K562 (cell line): ENCODE measurements at regions not wholly inside any gene's neighbourhood (a gene's known extent, or its start where the extent isn't known, plus 50 kb on each side); places are given as distances from the start of the nearest gene placed in this dataset.

Experiments used
- DNMT1 ChIP-seq: fragments of 450-650 bp; IDR thresholded peaks from 2 replicates; pipeline ENCODE4 v1.6.1; 2016; ENCODE audit warnings: antibody characterized with exemption, mild to moderate bottlenecking
- EZH2 ChIP-seq: IDR thresholded peaks from 2 replicates; pipeline ENCODE4 v1.6.1; 2012; ENCODE audit warnings: low read depth, mild to moderate bottlenecking, inconsistent platforms, low read length, borderline replicate concordance
- FOSL1 ChIP-seq: fragments of 200-800 bp; sonication (Bioruptor generic); conservative IDR thresholded peaks from 2 replicates; pipeline ENCODE4 v1.6.1; 2016; ENCODE audit warnings: missing genetic modification characterization, missing compliant biosample characterization
- GTF2B ChIP-seq: IDR thresholded peaks from 2 replicates; pipeline ENCODE4 v1.6.1; 2011; ENCODE audit not compliant: insufficient read length; ENCODE audit errors: extremely low read depth
- HNRNPLL ChIP-seq: fragments of 200-400 bp; formaldehyde crosslinking; IDR thresholded peaks from 2 replicates; pipeline ENCODE4 v1.6.1; 2017; ENCODE audit warnings: low read length, low read depth, mild to moderate bottlenecking; ENCODE audit not compliant: poor library complexity, severe bottlenecking
- NCOA1 ChIP-seq: fragments of 450-650 bp; IDR thresholded peaks from 2 replicates; pipeline ENCODE4 v1.6.1; 2016; ENCODE audit warnings: low read depth
- NCOA6 ChIP-seq: fragments of 450-650 bp; IDR thresholded peaks from 2 replicates; pipeline ENCODE4 v1.6.1; 2017; ENCODE audit warnings: mild to moderate bottlenecking
- PHTF2 ChIP-seq: fragments of 250-450 bp; sonication (Bioruptor Pico); IDR thresholded peaks from 2 replicates; pipeline ENCODE4 v1.5.0; 2021; ENCODE audit warnings: mild to moderate bottlenecking
- PPARD ChIP-seq: fragments of 250-450 bp; sonication (Bioruptor Pico); IDR thresholded peaks from 2 replicates; pipeline ENCODE4 v1.8.0; 2022; ENCODE audit warnings: inconsistent platforms, mild to moderate bottlenecking, moderate library complexity
- RNF2 ChIP-seq: sonication (generic); IDR thresholded peaks from 2 replicates; pipeline ENCODE4 v1.6.1; 2016
- SMARCC2 ChIP-seq: fragments of 450-650 bp; IDR thresholded peaks from 2 replicates; pipeline ENCODE4 v1.6.1; 2017; ENCODE audit warnings: antibody characterized with exemption, moderate library complexity, mild to moderate bottlenecking, low read depth
- SMARCE1 ChIP-seq: fragments of 450-650 bp; IDR thresholded peaks from 2 replicates; pipeline ENCODE4 v1.7.1; 2016; ENCODE audit warnings: mild to moderate bottlenecking
- SP1 ChIP-seq: sonication (generic); formaldehyde crosslinking; IDR thresholded peaks from 2 replicates; pipeline ENCODE4 v1.8.1; 2022; ENCODE audit warnings: mild to moderate bottlenecking, missing genetic modification reagents
- SREBF2 ChIP-seq: sonication (generic); formaldehyde crosslinking; IDR thresholded peaks from 2 replicates; pipeline ENCODE4 v1.4.0; 2020; ENCODE audit warnings: mild to moderate bottlenecking, missing genetic modification reagents
- THRB ChIP-seq: fragments of 450-650 bp; formaldehyde crosslinking; conservative IDR thresholded peaks from 2 replicates; pipeline ENCODE4 v1.4.0; 2022; ENCODE audit warnings: mild to moderate bottlenecking, missing genetic modification characterization
- WHSC1 ChIP-seq: IDR thresholded peaks from one replicate; pipeline ENCODE4 v1.6.1; 2012; ENCODE audit warnings: low read length, control low read depth, inconsistent platforms
- ZBTB26 ChIP-seq: fragments of 450-650 bp; formaldehyde crosslinking; IDR thresholded peaks from 2 replicates; pipeline ENCODE4 v1.4.0; 2022; ENCODE audit warnings: missing genetic modification characterization
- ZMIZ1 ChIP-seq, 2 experiments: fragments of 150-350 bp in 1 of 2; IDR thresholded peaks; 2 replicates each; pipeline ENCODE4 v1.6.1; 2012 to 2016; ENCODE audit warnings: low read depth in 2 of 2, low read length in 2 of 2, mild to moderate bottlenecking in 1 of 2, moderate library complexity in 1 of 2
- ZNF431 ChIP-seq: sonication (generic); formaldehyde crosslinking; IDR thresholded peaks from 2 replicates; pipeline ENCODE4 v1.8.0; 2022; ENCODE audit warnings: mild to moderate bottlenecking, missing genetic modification reagents
- ZNF655 ChIP-seq: fragments of 250-450 bp; sonication (Bioruptor Pico); IDR thresholded peaks from 2 replicates; pipeline ENCODE4 v1.5.0; 2021

- TF ChIP-seq GTF2B (no peak), THRB (no peak), ZMIZ1 (IDR thresholded peaks at IDR 0.05; ENCODE audit: low read depth in 2 of 2, low read length in 2 of 2) (peak in 1 of 2 experiments; percentile 70; a peak in 2 of 4 replicates), SMARCC2 (0 out of 2 replicates have a peak, but pooled peaks have one; percentile 42), WHSC1 (no peak), SMARCE1 (0 out of 2 replicates have a peak, but pooled peaks have one; percentile 33), FOSL1 (tag) (peak; percentile 70), PPARD (no peak), DNMT1 (no peak), SREBF2 (CRISPR knock-in tag) (no peak), NCOA1 (no peak), PHTF2 (CRISPR knock-in tag) (no peak), EZH2 (no peak), ZNF655 (CRISPR knock-in tag) (no peak), HNRNPLL (no peak), SP1 (CRISPR knock-in tag) (no peak), NCOA6 (no peak), RNF2 (peak; percentile 16; the same call in 1 of the 2 replicates), ZNF431 (no peak), ZBTB26 (CRISPR knock-in tag) (no peak)
These were observed 57.5 kb upstream of the S1PR3 start (continued) for GRCh38 chr9:88933607-88934379.
